CD4-positive, alpha-beta T cell treated with Interleukin-4 for 1 hour (primary cell): ENCODE measurements at regions not wholly inside any gene's neighbourhood (a gene's known extent, or its start where the extent isn't known, plus 50 kb on each side); places are given as distances from the start of the nearest gene placed in this dataset.
"Not testable (repeated sequence)": the region's sequence is repeated elsewhere in the genome, so short reads cannot be mapped to it uniquely, and the experiment has no call there.

ENCODE experiments used
- DNase-seq, 2 donors: peaks; one replicate each; pipeline ENCODE4 v3.0.0-alpha.2; 2020 to 2022

DNA sequence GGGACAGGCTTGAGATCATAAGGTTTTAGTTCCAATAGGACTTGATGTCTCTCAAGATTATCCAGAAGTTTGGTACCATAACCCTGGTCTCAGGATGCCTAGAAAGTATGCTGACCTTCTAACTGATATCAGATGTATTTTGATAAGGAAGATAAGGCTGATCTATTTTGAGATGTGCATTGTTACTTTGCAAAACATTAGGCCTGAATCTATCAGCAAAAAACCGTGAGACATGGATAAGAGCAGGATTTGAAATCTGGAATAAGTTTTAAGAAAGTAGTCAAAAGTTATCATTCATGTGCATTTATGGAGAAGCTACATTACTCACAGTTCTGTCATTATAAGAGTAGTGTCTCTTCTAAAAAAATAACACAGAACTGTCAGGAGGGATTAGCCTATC lies 467.1 kb upstream of the HS3ST1 start:
- DNase-seq: no peak

DNA sequence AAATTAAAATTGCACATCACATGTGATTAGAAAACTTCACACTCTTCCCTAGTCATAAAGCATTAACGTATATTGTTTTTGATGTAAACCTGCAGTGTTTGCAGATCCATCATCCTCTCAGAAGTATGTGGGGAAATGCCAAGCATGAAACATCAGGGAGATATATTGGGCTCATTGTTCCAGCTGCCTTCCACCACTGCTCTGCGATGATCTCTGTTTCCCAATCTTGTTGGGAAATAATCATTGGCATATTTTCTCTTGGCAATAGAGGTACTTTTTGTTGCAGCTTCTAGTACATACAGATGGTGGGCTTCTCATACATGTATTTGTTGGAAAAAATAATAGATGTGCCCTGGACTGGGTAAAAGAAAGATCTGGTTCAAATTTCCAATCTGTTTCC lies 466.3 kb upstream of the HS3ST1 start:
- DNase-seq: no peak

DNA sequence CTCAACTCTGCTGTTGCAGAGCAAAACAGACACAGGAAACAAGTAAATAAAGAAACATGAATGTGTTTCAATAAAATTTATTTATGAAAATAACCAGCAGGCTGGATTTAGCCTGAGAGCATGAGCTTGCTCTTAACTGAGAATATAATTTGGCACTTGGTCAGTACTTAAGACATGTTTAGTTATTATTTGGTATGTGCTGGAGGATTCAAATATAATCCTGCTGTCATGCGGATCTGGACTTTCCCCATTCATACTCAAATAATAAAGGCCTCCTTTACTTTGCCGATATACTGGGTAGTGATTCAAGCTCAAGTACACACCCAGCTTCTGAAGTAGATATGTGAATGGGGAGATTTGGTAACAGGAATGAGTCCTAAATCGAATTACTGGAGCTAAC lies 465.5 kb upstream of the HS3ST1 start:
- DNase-seq: no peak

DNA sequence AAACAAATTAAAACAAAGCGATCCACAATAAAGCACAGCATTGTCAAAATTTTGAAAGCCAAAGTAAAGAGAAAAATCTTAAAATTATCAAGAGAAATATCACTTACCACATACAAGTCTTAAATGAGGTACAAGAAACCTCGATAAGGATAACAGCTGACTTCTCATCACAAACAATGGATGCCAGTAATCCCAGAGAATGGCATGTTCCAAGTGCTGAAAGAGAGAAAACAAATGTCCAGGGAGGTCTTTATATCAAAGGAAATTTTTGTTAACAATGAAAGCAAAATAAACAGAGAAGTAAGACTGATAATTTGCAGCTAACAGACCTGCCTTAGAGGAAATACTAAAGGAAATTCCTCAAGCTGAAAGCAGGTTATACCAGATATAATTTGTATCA lies 460.4 kb upstream of the HS3ST1 start:
- DNase-seq: no peak

DNA sequence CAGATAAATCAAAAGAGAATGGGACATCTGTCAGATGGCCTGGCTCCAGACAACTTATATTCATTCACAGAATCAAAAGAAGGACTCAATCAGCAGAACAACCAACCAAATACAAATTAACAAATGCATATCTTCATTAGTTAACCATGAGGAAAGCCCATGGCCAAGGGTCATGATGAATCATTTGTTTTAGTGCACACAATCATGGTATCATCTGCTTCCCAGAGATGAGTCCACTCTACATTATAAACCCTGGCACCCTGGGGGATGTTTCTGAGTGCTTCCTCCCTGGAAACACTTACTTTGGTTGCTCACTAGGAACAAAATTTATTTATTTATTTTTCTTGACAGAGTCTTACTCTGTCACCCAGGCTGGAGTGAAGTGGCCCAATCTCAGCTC lies 453.3 kb upstream of the HS3ST1 start:
- no peak for DNase-seq

DNA sequence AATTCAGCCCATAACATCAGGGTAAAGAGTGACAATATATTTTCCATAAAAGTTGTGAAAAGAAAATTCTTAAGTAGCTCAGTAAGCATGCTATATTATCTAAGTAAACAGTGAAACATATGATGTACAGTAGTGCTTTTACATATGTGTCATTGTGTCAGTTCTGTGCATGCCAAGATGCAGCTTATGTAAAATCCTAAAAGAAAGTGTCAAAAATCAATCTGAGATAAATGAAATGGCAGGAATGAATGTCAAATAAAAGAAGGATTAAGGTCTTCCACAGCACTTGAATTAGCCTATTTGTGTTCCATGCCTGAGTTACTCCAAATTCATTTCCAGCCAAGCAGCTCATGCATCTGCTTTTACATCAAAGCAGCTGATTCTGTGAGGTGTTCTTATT lies 452.7 kb upstream of the HS3ST1 start:
- DNase-seq: no peak

DNA sequence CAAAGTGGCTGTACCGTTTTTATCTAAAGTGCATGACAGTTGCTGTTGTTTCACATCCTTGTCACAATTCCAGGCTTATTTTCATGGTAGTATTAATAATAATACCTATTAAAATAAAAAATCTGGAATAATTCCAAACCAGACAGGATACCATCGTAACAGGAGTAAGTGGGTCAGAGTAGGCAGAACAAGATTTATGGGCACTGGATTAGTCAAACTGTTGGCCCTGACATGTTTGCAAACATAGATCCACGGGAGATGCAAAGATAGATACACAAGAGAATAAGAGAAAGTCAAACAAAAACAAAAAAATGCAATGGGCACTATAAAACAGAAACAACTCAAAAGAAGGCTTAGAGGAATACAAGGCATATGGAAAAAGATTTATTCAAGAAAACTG lies 449.5 kb upstream of the HS3ST1 start:
- DNase-seq: no peak

DNA sequence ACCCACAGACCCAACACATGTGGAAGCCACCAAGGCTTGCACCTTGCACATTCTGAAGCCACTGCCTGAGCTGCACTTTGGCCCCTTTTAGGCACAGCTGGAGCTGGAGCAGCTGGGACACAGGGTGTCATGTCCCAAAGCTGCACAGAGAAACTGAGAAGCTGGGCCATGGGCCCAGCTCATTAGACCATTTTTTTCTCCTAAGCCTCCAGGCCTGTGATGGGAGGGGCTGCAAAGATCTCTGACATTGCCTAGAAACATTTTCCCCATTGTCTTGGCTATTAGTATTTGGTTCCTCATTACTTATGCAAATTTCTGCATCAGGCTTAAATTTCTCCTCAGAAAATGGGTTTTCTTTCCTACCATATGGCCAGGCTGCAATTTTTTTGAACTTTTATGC lies 447.4 kb upstream of the HS3ST1 start:
- no peak for DNase-seq

DNA sequence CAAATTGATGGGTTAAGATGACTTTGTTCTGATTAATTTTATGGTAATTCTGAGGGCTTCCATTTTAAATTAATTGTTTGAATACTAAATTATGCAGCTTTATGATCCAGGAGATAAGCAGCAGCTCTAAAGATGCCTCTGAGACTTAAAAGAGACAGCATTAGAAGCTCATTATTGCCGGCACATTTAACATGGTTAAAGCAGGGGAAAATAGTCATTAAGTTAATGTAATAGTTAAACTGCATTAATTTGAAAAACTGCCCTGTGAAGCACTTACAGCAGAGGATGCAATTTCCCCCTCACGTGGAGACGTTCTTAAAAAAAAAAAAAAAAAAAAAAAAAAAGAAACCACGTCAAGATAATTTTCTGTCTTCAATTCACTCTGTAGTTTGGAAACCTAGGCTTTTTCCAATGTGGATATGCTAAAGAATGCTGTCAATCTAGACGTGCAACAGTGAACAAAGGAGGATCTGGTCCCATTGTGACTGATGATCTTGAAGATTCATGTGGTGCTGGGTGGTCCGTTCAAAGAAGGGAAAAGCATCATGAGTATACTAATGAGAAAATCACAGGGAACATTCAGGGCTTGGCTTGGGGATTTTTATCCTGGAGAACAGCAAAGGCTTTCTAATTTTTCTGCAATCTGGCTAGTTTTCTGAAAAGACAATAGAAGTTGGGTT lies 440.6 kb upstream of the HS3ST1 start:
- DNase-seq: no peak

DNA sequence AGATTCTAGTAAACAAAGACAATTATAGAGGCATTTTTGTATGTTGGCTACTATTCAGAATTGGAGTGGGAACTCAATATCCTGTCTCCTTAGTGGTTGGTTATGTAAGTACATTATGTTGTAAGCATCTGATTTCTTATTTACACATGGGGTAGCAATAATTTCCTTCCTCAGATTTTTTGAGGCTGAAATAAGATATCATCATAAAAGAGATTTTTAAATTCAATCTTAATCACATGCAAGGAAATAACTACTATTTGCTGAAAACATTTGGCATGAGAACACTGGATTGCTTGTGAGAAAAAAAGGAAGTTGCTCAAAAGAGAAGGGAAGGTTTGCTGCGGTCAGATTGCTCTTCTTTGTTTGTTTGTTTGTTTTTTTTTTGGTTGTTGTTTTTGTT lies 437.7 kb upstream of the HS3ST1 start:
- DNase-seq: no peak

DNA sequence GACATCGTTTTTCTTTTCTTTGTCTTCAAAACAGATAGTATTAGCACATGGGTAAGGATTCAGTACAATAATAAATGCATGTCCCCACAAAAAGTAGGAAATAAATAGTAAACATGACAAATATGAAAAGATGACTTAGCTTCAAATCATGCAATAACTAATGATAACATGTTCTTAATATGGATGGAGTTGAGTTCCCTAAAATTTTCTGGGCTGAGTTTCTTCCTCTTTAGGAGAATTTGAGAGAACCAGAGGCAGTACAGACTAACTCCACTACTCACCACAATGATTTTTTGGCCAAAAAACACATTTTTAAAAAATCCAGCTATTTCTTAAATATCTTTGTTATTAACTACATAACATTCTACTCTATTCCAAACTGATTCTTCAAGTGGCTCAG lies 432.3 kb upstream of the HS3ST1 start:
- no peak for DNase-seq

DNA sequence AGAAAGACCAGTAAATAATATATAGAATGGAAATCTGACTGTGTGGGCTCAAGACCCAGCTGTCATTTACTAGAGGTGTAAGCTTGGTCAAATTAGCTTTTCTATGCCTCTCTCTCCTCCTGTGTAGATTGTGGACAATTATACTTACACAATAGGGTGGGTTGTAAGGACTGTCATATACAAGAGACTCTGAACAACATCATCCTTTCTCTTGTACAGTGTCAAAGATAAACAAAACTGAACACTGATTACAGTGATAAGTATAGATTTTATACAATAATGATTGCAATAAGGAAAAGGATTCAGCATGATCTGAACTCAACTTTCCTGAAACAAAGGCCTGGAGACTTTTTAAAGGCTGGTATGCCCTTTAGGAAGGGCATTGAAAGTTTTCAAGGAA lies 429.2 kb upstream of the HS3ST1 start:
- DNase-seq: no peak

DNA sequence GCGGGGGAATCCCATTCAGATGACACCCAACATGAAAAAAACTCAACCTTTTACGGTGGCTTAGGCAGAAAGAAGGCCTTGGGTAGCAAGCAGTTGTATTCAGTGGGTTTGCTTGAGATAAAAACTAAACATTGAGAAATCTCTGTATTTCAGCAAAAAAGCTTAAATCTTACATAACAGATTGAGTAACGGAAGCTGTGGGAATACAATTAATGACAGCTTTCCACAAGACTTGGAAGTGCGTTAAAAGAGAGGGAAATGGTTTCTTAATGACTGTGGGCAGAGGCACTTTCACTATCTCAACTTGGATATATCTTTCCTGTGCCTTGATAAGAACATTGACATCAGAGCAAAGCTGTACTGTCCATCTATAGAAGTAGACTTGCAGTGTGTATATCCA lies 418.5 kb upstream of the HS3ST1 start:
- DNase-seq: no peak

DNA sequence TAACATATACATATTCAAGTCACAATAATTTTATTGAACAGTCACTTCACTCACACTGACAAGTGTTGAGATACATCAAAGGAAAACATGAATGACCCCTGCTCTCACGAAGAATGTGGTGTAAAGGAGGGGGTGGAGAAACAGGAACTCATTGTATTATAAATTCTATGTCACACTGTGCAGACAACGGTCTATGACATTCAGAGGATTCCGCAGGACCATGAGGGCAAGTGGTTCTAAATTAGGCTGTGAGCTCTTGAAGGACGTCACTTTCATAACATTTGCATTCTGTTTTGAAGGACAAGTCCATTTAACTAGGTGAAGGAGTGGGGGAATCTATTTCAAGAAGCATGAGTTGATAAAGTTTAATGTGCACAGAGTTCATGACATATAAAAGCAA lies 415.2 kb upstream of the HS3ST1 start:
- DNase-seq: no peak

DNA sequence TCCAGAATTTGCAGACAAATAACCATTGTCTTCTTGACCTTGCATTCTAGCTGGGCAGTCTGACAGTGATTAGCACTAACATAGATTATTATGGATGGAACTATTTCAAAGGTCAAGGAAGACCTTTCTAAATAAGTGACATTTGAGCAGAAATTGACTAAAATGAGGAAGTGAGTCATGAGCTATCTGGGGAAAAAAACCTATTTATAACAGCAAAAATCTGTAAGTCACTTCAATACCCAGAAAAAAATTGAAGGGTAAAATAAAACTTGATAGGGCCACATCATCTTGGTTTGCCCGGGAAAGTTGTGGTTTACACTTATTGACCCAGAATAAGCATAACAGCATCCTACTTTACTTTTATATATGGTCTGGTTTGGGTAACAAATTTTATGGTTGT lies 414.6 kb upstream of the HS3ST1 start:
- DNase-seq: no peak

DNA sequence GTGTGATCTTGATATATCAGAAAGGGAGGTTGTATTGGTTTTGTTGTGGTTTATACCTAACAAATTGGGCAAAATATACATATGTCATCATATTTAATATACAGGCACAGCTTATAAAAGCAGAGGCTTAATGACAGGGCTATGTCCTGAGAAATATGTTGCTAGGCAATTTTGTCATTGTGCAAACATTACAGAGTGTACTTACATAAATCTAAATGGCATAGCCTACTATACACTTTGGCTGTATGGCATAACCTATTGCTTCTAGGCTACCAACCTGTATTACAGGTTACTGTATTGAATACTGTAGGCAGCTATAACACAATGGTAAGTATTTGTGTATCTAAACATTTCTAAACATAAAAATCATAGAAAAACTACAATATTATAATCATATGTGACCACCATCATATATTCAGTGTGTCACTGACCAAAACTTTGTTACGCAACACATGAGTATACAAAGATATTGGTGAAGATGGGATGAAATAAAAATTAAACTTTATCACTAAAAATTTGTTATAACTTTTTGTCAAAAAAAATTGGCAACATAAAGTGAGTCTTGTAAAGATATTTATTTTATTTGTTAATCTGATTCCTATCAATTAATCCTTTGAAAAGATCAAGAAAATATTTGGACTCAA lies 414.0 kb upstream of the HS3ST1 start:
- no peak for DNase-seq

DNA sequence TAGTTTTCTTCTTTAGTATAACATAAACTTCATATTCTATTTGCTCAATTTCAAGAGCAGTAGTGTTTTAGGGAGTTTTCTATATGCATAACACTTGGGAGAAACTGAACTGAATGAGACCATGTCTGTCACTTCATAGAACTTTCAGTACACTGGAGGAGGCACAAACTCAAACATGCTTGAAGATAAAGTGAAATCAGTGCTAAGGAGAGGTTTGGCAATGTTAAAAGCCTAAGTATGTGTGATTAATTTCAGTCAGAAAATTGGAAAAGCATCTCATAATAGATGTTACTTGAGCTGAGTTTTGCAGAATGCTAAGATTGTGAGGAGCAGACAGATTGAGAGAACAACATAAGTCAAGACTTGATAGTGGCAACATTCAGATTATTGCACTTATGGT lies 411.2 kb upstream of the HS3ST1 start:
- DNase-seq: no peak

DNA sequence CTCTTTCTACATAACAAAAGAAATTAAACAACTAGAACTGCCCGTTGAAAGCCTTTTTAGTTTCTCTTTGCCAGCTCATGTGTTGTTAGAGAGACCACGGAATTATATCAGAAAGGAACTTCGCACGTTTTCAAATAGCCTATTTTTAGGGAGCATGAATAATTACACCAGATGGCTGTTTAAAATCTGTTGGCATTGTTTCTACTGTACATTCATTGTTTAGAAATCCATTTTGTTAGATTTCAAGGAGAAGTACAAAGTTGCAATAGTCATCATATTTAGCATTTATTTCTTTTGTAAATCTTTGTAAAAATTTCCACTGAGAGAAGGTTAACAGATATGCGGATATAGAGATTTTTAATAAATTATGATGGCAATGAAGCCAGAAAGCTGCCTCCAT lies 403.0 kb upstream of the HS3ST1 start:
- no peak for DNase-seq

DNA sequence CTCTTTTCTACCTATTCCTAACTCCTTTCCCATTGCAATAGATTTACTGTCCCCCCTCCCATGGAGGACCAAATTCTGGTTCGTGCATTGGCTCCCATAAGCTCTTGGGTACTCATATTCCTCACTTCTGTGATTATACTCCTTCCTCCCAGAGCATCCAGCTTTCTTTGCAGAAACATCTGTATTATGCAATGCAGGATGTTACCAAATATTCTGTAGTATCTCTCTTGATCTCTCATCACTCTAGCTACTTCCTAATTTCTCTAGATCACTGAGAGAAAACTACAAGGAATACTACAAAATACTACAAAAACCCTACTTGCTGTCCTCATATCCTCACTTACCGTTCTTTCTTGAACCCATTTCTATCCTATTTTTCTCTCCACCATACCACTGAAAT lies 395.9 kb upstream of the HS3ST1 start:
- no peak for DNase-seq

DNA sequence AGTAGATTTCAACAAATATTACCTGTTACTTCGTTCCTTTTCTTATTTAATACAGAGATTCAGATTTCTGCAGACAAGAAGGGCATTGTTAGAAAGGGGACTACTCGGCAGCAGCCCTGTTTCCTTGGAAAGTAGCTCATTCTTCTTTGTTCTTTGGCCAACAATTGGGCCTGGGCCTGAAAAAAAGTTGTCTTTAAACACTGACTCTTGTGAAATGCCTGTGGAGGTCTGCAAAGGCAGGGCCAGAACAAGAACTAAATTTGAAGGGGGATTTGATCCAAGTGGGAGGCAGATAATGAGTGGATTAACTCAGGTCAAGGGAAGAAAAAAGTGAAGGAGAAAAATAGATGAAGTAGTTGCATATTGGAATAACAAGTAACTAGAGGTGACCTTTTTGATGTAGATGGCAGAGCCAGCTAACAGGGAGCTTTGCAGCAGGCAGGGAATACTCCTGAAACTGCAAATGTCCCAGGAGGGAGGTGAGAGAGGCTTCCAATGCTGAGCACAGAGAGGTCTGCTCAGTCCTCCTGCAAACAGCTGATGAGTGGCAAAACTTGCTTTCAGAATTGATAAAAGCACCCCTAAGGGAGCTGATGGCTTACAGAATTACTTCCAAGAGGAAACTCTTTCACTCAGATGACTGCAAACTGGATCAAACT lies 393.2 kb upstream of the HS3ST1 start:
- no peak for DNase-seq

DNA sequence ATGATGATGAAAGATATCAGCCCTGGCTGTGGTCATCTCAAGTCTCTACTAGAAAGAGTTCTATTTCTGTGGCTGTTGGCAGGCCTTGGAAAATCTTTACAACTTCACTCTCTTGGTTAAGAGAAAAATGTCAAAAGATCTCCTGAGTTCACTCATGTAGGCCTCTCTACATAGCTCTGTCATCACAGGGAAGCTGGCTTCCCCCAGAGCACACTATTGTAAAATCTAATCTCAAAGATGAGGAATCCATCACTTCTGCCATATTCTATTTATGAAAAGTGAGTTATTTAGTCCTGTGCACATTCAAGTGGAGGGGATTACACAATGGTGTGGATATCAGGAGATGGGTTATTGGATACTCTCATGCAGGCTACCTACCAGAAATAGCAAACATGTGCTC lies 388.4 kb upstream of the HS3ST1 start:
- no peak for DNase-seq

DNA sequence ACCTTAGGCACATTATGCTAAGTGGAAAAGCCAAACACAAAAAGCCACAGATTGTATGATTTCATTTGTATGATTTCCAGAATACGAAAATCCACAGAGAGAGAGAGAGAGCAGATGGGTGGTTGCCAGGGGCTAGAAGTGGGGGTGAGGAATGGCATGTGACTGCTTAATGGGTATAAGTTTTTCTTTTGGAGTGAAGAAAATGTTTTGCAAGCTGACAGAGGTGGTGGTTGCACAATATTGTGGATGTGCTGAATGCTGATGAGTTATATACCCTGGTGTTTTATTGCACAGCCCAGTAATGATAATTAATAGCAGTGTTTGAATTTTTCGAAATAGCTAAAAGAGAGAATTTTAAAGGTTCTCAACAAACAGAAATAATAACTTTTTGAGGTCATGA lies 386.1 kb upstream of the HS3ST1 start:
- DNase-seq: no peak

DNA sequence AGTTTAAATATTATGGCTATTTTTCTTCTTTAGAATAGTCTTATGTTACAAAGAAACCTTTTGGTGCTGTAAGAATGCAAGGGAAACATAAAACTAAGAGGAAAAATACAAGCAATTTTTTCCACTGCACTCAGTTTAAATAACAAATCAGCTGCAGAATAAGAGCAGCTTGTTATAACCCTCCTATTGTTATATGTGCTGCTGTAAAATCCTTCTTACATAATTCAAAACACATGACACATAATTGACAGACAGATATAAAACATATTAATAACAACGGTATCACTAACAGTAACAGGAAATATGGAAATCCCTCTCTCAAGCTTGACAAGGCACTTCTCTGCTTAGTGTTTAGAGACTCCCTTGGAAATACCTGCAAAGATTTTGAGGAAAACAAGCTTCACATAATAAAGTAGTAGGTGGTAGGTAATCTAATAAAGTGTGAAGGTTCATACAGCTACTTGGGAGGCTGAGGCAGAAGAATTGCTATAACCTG lies 385.3 kb upstream of the HS3ST1 start:
- DNase-seq: no peak

DNA sequence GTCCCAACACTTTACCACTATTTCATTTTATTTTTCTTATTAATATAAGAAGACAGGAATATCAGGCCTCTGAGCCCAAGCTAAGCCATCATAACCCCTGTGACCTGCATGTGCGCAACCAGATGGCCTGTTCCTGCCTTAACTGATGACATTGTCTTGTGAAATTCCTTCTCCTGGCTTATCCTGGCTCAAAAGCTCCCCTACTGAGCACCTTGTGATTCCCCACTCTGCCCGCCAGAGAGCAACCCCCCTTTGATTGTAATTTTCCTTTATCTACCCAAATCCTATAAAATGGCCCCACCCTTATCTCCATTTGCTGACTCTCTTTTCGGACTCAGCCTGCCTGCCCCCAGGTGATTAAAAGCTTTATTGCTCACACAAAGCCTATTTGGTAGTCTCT lies 382.8 kb upstream of the HS3ST1 start:
- not testable (repeated sequence) for DNase-seq

DNA sequence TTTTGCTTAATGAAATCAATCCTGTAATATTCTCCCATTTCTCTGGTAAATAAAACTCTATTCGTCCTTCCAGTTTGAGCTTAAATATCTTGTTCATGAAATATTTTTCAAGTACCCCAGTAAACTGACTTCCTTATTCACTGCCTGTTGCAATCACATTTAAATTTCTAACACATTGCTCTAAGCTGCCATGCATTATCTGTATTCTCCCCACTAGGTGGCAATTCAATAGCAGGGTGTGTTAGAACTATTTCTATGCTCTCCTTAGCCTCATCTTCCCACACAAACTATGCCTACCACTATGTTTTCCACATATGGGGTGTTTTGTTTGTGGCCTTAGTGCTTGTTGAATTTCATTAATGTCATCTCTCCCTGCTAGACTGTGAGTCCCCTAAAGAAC lies 377.1 kb upstream of the HS3ST1 start:
- DNase-seq: no peak
